PC-3 (cell line): ENCODE measurements at regions not wholly inside any gene's neighbourhood (a gene's known extent, or its start where the extent isn't known, plus 50 kb on each side); places are given as distances from the start of the nearest gene placed in this dataset.

Experiments
- ATAC-seq: fragments of 200-7000 bp; cut with Tn5 transposase; 2 replicates; pipeline ENCODE4 v1.9.1; 2020; ENCODE audit warnings: mild to moderate bottlenecking, moderate library complexity
- BruUV-seq: library from RNA; stranded (reverse); fragments of 400-500 nt; replicated peaks from 2 replicates; lab custom pipeline; 2021; lab: Mats Ljungman, UMichigan
- CTCF ChIA-PET: fragments of 300-600 bp; sonication (Branson Sonifier 250); formaldehyde crosslinking; loops from one replicate; lab custom pipeline; 2022; ENCODE audit warnings: antibody characterized with exemption; lab: Charles Lee
- POLR2A ChIA-PET: fragments of 300-600 bp; sonication (Branson Sonifier 250); formaldehyde crosslinking; loops from one replicate; lab custom pipeline; 2022; ENCODE audit warnings: antibody characterized with exemption; ENCODE audit not compliant: unreplicated experiment; lab: Charles Lee
- DNase-seq: peaks from one replicate; pipeline ENCODE4 v3.0.0-alpha.2; 2015
- H2AFZ ChIP-seq: fragments of 300-600 bp; sonication (generic); 2 replicates; pipeline ENCODE4 v1.6.0; 2016; ENCODE audit warnings: antibody characterized with exemption, low read length
- H3F3A ChIP-seq: fragments of 300-600 bp; sonication (generic); one replicate; pipeline ENCODE4 v1.6.0; 2017; ENCODE audit warnings: antibody characterized with exemption, low read length, control low read depth, mild to moderate bottlenecking; ENCODE audit not compliant: unreplicated experiment
- H3K27ac ChIP-seq: fragments of 300-600 bp; sonication (generic); 2 replicates; pipeline ENCODE4 v1.5.1; 2016; ENCODE audit warnings: mild to moderate bottlenecking, low read length
- H3K27me3 ChIP-seq: fragments of 300-600 bp; sonication (generic); 2 replicates; pipeline ENCODE4 v1.6.1; 2016; ENCODE audit warnings: low read length, mixed read lengths
- H3K36me3 ChIP-seq: fragments of 300-600 bp; sonication (generic); 2 replicates; pipeline ENCODE4 v1.6.1; 2016; ENCODE audit warnings: low read depth, mixed run types, low read length, mixed read lengths
- H3K4me1 ChIP-seq: fragments of 300-600 bp; sonication (generic); 2 replicates; pipeline ENCODE4 v1.5.1; 2016; ENCODE audit warnings: low read length; ENCODE audit not compliant: insufficient read depth
- H3K4me2 ChIP-seq: fragments of 300-600 bp; sonication (generic); 2 replicates; pipeline ENCODE4 v1.6.0; 2016; ENCODE audit warnings: low read length
- H3K4me3 ChIP-seq: fragments of 300-600 bp; sonication (generic); 2 replicates; pipeline ENCODE4 v1.5.1; 2016; ENCODE audit warnings: mild to moderate bottlenecking, low read length, mixed read lengths
- H3K79me2 ChIP-seq: fragments of 300-600 bp; sonication (generic); 2 replicates; pipeline ENCODE4 v1.6.1; 2017; ENCODE audit warnings: low read length, mixed read lengths
- H3K9ac ChIP-seq: fragments of 300-600 bp; sonication (generic); 2 replicates; pipeline ENCODE4 v1.6.0; 2016; ENCODE audit warnings: mild to moderate bottlenecking, low read length
- H3K9me2 ChIP-seq: fragments of 300-600 bp; sonication (generic); replicated peaks from 2 replicates; pipeline ENCODE4 v1.6.1; 2016; ENCODE audit warnings: mixed run types, low read length, mixed read lengths
- H3K9me3 ChIP-seq: fragments of 300-600 bp; sonication (generic); 2 replicates; pipeline ENCODE4 v1.6.1; 2016; ENCODE audit warnings: low read length, mixed read lengths
- H4K20me1 ChIP-seq: fragments of 300-600 bp; sonication (generic); 2 replicates; pipeline ENCODE4 v1.6.1; 2016; ENCODE audit warnings: low read length, mixed read lengths
- CTCF ChIP-seq: fragments of 300-600 bp; sonication (generic); conservative IDR thresholded peaks from 2 replicates; pipeline ENCODE4 v1.5.1; 2017; ENCODE audit warnings: antibody characterized with exemption, low read depth, mild to moderate bottlenecking, low read length
- EZH2 ChIP-seq: fragments of 300-600 bp; sonication (generic); IDR thresholded peaks from one replicate; pipeline ENCODE4 v1.6.1; 2017; ENCODE audit warnings: antibody characterized with exemption, mild to moderate bottlenecking, low read length; ENCODE audit not compliant: unreplicated experiment
- EZH2phosphoT487 ChIP-seq: fragments of 300-600 bp; sonication (generic); IDR thresholded peaks from 2 replicates; pipeline ENCODE4 v1.6.1; 2018; ENCODE audit warnings: mild to moderate bottlenecking, antibody characterized with exemption, low read length, borderline replicate concordance
- intact Hi-C: fragments of 100-400 bp; cut with micrococcal nuclease; formaldehyde crosslinking; loops from 2 replicates; pipeline ENCODE4 v1.9.0; 2023

GRCh38 chr6:164035900-164036485 is 621.5 kb downstream of the QKI start:
- no peaks in the 10 kb centered on the region for H3K9me2 ChIP-seq
- no peak for ATAC-seq
- no TSS peak for BruUV-seq
- H3K4me1 ChIP-seq: no peaks in the 10 kb centered on the region
- H3F3A ChIP-seq: no peaks in the 10 kb centered on the region
- no peak overlapping the region for H3K27ac ChIP-seq
- no peaks in the 10 kb centered on the region for H4K20me1 ChIP-seq
- H2AFZ ChIP-seq: no peak overlapping the region
- no peak overlapping the region for H3K4me2 ChIP-seq
- no peak for TF ChIP-seq CTCF
- no peak for TF ChIP-seq EZH2
- TF ChIP-seq EZH2phosphoT487: no peak
- H3K4me3 ChIP-seq: no peak overlapping the region
- ChIA-PET POLR2A (no interaction called here), CTCF (no interaction called here)
- no peaks in the 10 kb centered on the region for H3K36me3 ChIP-seq
- intact Hi-C loops: no loop called here
- H3K9ac ChIP-seq: no peak overlapping the region
- H3K9me3 ChIP-seq: no peaks in the 10 kb centered on the region
- peak; percentile 39 for DNase-seq
- H3K79me2 ChIP-seq: no peaks in the 10 kb centered on the region
- H3K27me3 ChIP-seq: no peaks in the 10 kb centered on the region

- no peaks in the 10 kb centered on the region for H3F3A ChIP-seq
- H3K4me2 ChIP-seq: no peak overlapping the region
- no peak overlapping the region for H3K9ac ChIP-seq
- no peak overlapping the region for H3K27ac ChIP-seq
- DNase-seq: no peak
- H3K4me3 ChIP-seq: no peak overlapping the region
- no peaks in the 10 kb centered on the region for H3K9me2 ChIP-seq
- BruUV-seq: no TSS peak
- no peak for TF ChIP-seq CTCF
- ChIA-PET POLR2A (no interaction called here), CTCF (no interaction called here)
- H4K20me1 ChIP-seq: no peaks in the 10 kb centered on the region
- H3K27me3 ChIP-seq: no peaks in the 10 kb centered on the region
- no peak for ATAC-seq
- intact Hi-C loops: no loop called here
- no peak overlapping the region for H2AFZ ChIP-seq
- H3K36me3 ChIP-seq: no peaks in the 10 kb centered on the region
- no peaks in the 10 kb centered on the region for H3K4me1 ChIP-seq
- H3K79me2 ChIP-seq: no peaks in the 10 kb centered on the region
- H3K9me3 ChIP-seq: no peaks in the 10 kb centered on the region
These were observed 620.2 kb downstream of the QKI start for GRCh38 chr6:164034602-164035140.

- Histone ChIP-seq H3K79me2 (no peaks in the 10 kb centered on the region), H3K27me3 (no peaks in the 10 kb centered on the region; the same call in 1 of the 2 replicates), H3F3A (no peaks in the 10 kb centered on the region), H4K20me1 (no peaks in the 10 kb centered on the region), H3K4me1 (no peaks in the 10 kb centered on the region), H3K9me2 (no peaks in the 10 kb centered on the region), H3K4me3 (no peak overlapping the region), H3K36me3 (no peaks in the 10 kb centered on the region), H3K9me3 (no peaks in the 10 kb centered on the region), H3K4me2 (no peak overlapping the region), H2AFZ (no peak overlapping the region), H3K27ac (no peak overlapping the region), H3K9ac (no peak overlapping the region)
- CTCF ChIA-PET: no interaction called here
- no peak for DNase-seq
- intact Hi-C loops: no loop called here
- TF ChIP-seq CTCF: no peak
- TF ChIP-seq EZH2: no peak
- TF ChIP-seq EZH2phosphoT487: no peak
- no peak for ATAC-seq
- POLR2A ChIA-PET: no interaction called here
- no TSS peak for BruUV-seq
These were observed 610.7 kb downstream of the QKI start for GRCh38 chr6:164025180-164025579.
